DND-41 (cell line): ENCODE measurements at regions not wholly inside any gene's neighbourhood (a gene's known extent, or its start where the extent isn't known, plus 50 kb on each side); places are given as distances from the start of the nearest gene placed in this dataset.

Experiments
- ATAC-seq: fragments of 200-7000 bp; cut with Tn5 transposase; 3 replicates; pipeline ENCODE4 v1.9.1; 2021; ENCODE audit warnings: low read depth; ENCODE audit not compliant: insufficient read depth
- DNase-seq: peaks from one replicate; pipeline ENCODE4 v3.0.0-alpha.2; 2020
- H2AFZ ChIP-seq: 2 replicates; pipeline ENCODE4 v1.6.0; 2012; ENCODE audit warnings: low read depth, low read length
- H3K27ac ChIP-seq: 2 replicates; pipeline ENCODE4 v1.5.1; 2012; ENCODE audit warnings: low read length, inconsistent platforms
- H3K27me3 ChIP-seq: fragments of 200-600 bp; sonication (generic); 2 replicates; pipeline ENCODE4 v1.6.0; 2012; ENCODE audit warnings: low read length, mild to moderate bottlenecking, inconsistent platforms; ENCODE audit not compliant: insufficient read depth, poor library complexity
- H3K36me3 ChIP-seq: 2 replicates; pipeline ENCODE4 v1.5.1; 2012; ENCODE audit warnings: low read length, inconsistent platforms; ENCODE audit not compliant: insufficient read depth
- H3K4me1 ChIP-seq: 2 replicates; pipeline ENCODE4 v1.5.1; 2012; ENCODE audit warnings: mild to moderate bottlenecking, low read length; ENCODE audit not compliant: insufficient read depth
- H3K4me2 ChIP-seq: 2 replicates; pipeline ENCODE4 v1.6.0; 2012; ENCODE audit warnings: mild to moderate bottlenecking, moderate library complexity, low read length, inconsistent platforms; ENCODE audit not compliant: insufficient read depth
- H3K4me3 ChIP-seq, 2 experiments: fragments of 200-600 bp in 1 of 2; shearing (Covaris generic) in 1 of 2; 2 replicates each; pipeline ENCODE4 v1.5.1; 2012 to 2016; ENCODE audit warnings: inconsistent platforms in 2 of 2, low read length in 2 of 2, mild to moderate bottlenecking in 2 of 2, low read depth in 1 of 2, moderate library complexity in 1 of 2
- H3K79me2 ChIP-seq: 2 replicates; pipeline ENCODE4 v1.6.0; 2012; ENCODE audit warnings: low read length, inconsistent platforms; ENCODE audit not compliant: insufficient read depth
- H3K9ac ChIP-seq: 2 replicates; pipeline ENCODE4 v1.6.0; 2012; ENCODE audit warnings: low read depth, mild to moderate bottlenecking, inconsistent platforms, low read length, moderate library complexity
- H3K9me3 ChIP-seq: 2 replicates; pipeline ENCODE4 v1.5.1; 2012; ENCODE audit warnings: low read length, moderate library complexity, mild to moderate bottlenecking, inconsistent platforms; ENCODE audit not compliant: insufficient read depth, severe bottlenecking
- H4K20me1 ChIP-seq: 2 replicates; pipeline ENCODE4 v1.6.0; 2012; ENCODE audit warnings: low read length; ENCODE audit not compliant: insufficient read depth
- CTCF ChIP-seq: IDR thresholded peaks from 2 replicates; pipeline ENCODE4 v1.5.1; 2012; ENCODE audit warnings: borderline replicate concordance, low read length, moderate library complexity, mild to moderate bottlenecking; ENCODE audit not compliant: poor library complexity, severe bottlenecking; ENCODE audit errors: extremely low read depth
- EZH2 ChIP-seq: IDR thresholded peaks from 3 replicates; pipeline ENCODE4 v1.6.1; 2012; ENCODE audit warnings: borderline replicate concordance, low read depth, mild to moderate bottlenecking, moderate library complexity, low read length, inconsistent platforms; ENCODE audit not compliant: severe bottlenecking

- no peaks in the 10 kb centered on the region for H4K20me1 ChIP-seq
- H3K9me3 ChIP-seq, result no peaks in the 10 kb centered on the region
- TF ChIP-seq CTCF (no peak), EZH2 (no peak)
- no peaks in the 10 kb centered on the region for H3K79me2 ChIP-seq
- H3K4me3 ChIP-seq, result no peak overlapping the region
- no peak for ATAC-seq
- H3K27me3 ChIP-seq, result no peaks in the 10 kb centered on the region
- H3K36me3 ChIP-seq, result no peaks in the 10 kb centered on the region
- DNase-seq, result no peak
- H3K27ac ChIP-seq, result no peak overlapping the region
- no peaks in the 10 kb centered on the region for H3K4me1 ChIP-seq
- no peak overlapping the region for H2AFZ ChIP-seq
- H3K9ac ChIP-seq, result no peak overlapping the region
- no peak overlapping the region for H3K4me2 ChIP-seq
Observed at GRCh38 chr6:104630522-104630921, 229.2 kb downstream of the HACE1 start.

- H3K9me3 ChIP-seq, result no peaks in the 10 kb centered on the region
- no peak for TF ChIP-seq CTCF
- TF ChIP-seq EZH2, result no peak
- H4K20me1 ChIP-seq, result no peaks in the 10 kb centered on the region
- ATAC-seq (no peak), DNase-seq (no peak)
- no peaks in the 10 kb centered on the region for H3K4me1 ChIP-seq
- no peak overlapping the region for H3K27ac ChIP-seq
- H3K9ac ChIP-seq, result no peak overlapping the region
- H3K4me3 ChIP-seq, result no peak overlapping the region
- H3K27me3 ChIP-seq, result no peaks in the 10 kb centered on the region
- no peak overlapping the region for H2AFZ ChIP-seq
- no peak overlapping the region for H3K4me2 ChIP-seq
- H3K79me2 ChIP-seq, result no peaks in the 10 kb centered on the region
- H3K36me3 ChIP-seq, result no peaks in the 10 kb centered on the region
Observed at GRCh38 chr6:104629826-104630225, 229.9 kb downstream of the HACE1 start.

- Histone ChIP-seq H3K36me3 (no peaks in the 10 kb centered on the region), H3K9me3 (no peaks in the 10 kb centered on the region), H2AFZ (no peak overlapping the region), H3K4me2 (no peak overlapping the region), H3K27ac (no peak overlapping the region), H3K27me3 (no peaks in the 10 kb centered on the region), H3K4me3 (no peak overlapping the region), H4K20me1 (no peaks in the 10 kb centered on the region), H3K79me2 (no peaks in the 10 kb centered on the region), H3K4me1 (peaks cover 19% of the 10 kb centered on the region), H3K9ac (no peak overlapping the region)
- TF ChIP-seq CTCF (no peak), EZH2 (no peak)
- DNase-seq, result no peak
- ATAC-seq, result no peak
Observed at GRCh38 chr6:104625536-104625935, 234.2 kb downstream of the HACE1 start.

GRCh38 chr6:104623052-104623690 is 236.5 kb downstream of the HACE1 start:
- Histone ChIP-seq H3K9me3 (no peaks in the 10 kb centered on the region), H3K27me3 (no peaks in the 10 kb centered on the region), H3K27ac (peak overlapping the region; percentile 51), H3K4me2 (peak overlapping the region; percentile 33; the same call in 1 of the 2 replicates), H3K4me1 (peaks cover 23% of the 10 kb centered on the region), H4K20me1 (no peaks in the 10 kb centered on the region), H3K79me2 (no peaks in the 10 kb centered on the region), H2AFZ (peak overlapping the region; percentile 14; the same call in 1 of the 2 replicates), H3K4me3 (no peak overlapping the region), H3K9ac (0 out of 2 replicates have a peak overlapping the region, but pooled peaks have one; percentile 2), H3K36me3 (no peaks in the 10 kb centered on the region)
- TF ChIP-seq CTCF (peak; percentile 44), EZH2 (no peak)
- peak; percentile 100 for ATAC-seq
- DNase-seq, result peak; percentile 79
